Smooth muscle cell (in vitro differentiated cells): ENCODE measurements at regions not wholly inside any gene's neighbourhood (a gene's known extent, or its start where the extent isn't known, plus 50 kb on each side); places are given as distances from the start of the nearest gene placed in this dataset.

Experiments used
- DNase-seq: peaks from one replicate; lab custom pipeline; 2025; ENCODE audit not compliant: unreplicated experiment; lab: John Stamatoyannopoulos, UW
- H2AFZ ChIP-seq: fragments of 200-600 bp; sonication (generic); 2 replicates; pipeline ENCODE4 v1.6.0; 2016; ENCODE audit warnings: antibody characterized with exemption, low read depth, mild to moderate bottlenecking
- H3F3A ChIP-seq: fragments of 200-600 bp; sonication (generic); 2 replicates; pipeline ENCODE4 v1.6.0; 2017; ENCODE audit warnings: antibody characterized with exemption, low read depth
- H3K27ac ChIP-seq: fragments of 200-600 bp; sonication (generic); 2 replicates; pipeline ENCODE4 v1.5.1; 2016; ENCODE audit warnings: low read depth, mild to moderate bottlenecking
- H3K27me3 ChIP-seq: fragments of 200-600 bp; sonication (generic); 2 replicates; pipeline ENCODE4 v1.6.1; 2016; ENCODE audit warnings: low read depth, mild to moderate bottlenecking
- H3K36me3 ChIP-seq: fragments of 200-600 bp; sonication (generic); 2 replicates; pipeline ENCODE4 v1.5.1; 2016; ENCODE audit warnings: low read depth
- H3K4me1 ChIP-seq: fragments of 200-600 bp; sonication (generic); 2 replicates; pipeline ENCODE4 v1.5.1; 2016; ENCODE audit warnings: low read depth
- H3K4me2 ChIP-seq: fragments of 200-600 bp; sonication (generic); 2 replicates; pipeline ENCODE4 v1.6.0; 2016; ENCODE audit warnings: mild to moderate bottlenecking
- H3K4me3 ChIP-seq: fragments of 200-600 bp; sonication (generic); 2 replicates; pipeline ENCODE4 v1.5.1; 2016; ENCODE audit warnings: mild to moderate bottlenecking
- H3K79me2 ChIP-seq: fragments of 200-600 bp; sonication (generic); 2 replicates; pipeline ENCODE4 v1.6.0; 2016; ENCODE audit warnings: low read depth, mild to moderate bottlenecking
- H3K9ac ChIP-seq: fragments of 200-600 bp; sonication (generic); 2 replicates; pipeline ENCODE4 v1.6.0; 2016; ENCODE audit warnings: low read depth
- H3K9me3 ChIP-seq: fragments of 200-600 bp; sonication (generic); replicated peaks from 2 replicates; pipeline ENCODE4 v1.5.1; 2016; ENCODE audit warnings: low read depth
- H4K20me1 ChIP-seq: fragments of 200-600 bp; sonication (generic); 2 replicates; pipeline ENCODE4 v1.6.0; 2016; ENCODE audit warnings: low read depth
- CTCF ChIP-seq: fragments of 200-600 bp; sonication (generic); IDR thresholded peaks from 2 replicates; pipeline ENCODE4 v1.5.1; 2017; ENCODE audit warnings: borderline replicate concordance, mild to moderate bottlenecking, antibody characterized with exemption; ENCODE audit not compliant: insufficient read depth, poor library complexity, severe bottlenecking
- WGBS: methylation state at CpG from one replicate; pipeline ENCODE4 v1.1.7; 2016; ENCODE audit warnings: low lambda C conversion rate; 5-methylcytosine and 5-hydroxymethylcytosine counted together

GRCh38 chr10:8233832-8234259, 179.4 kb downstream of the GATA3 start:
- WGBS: 66% methylated on average over 7 of the region's 7 CpGs
- Histone ChIP-seq H3K27me3 (peaks cover 21% of the 10 kb centered on the region), H3K9me3 (no peaks in the 10 kb centered on the region), H2AFZ (no peak overlapping the region), H3K4me2 (no peak overlapping the region), H4K20me1 (no peaks in the 10 kb centered on the region), H3K9ac (no peak overlapping the region), H3K36me3 (no peaks in the 10 kb centered on the region), H3K79me2 (no peaks in the 10 kb centered on the region), H3F3A (no peaks in the 10 kb centered on the region), H3K27ac (no peak overlapping the region), H3K4me1 (no peaks in the 10 kb centered on the region), H3K4me3 (no peak overlapping the region)
- DNase-seq: no peak
- no peak for TF ChIP-seq CTCF

- no peak overlapping the region for H2AFZ ChIP-seq
- H4K20me1 ChIP-seq: no peaks in the 10 kb centered on the region
- H3K9ac ChIP-seq: no peak overlapping the region
- H3K4me1 ChIP-seq: no peaks in the 10 kb centered on the region
- 92% methylated on average over 25 of the region's 25 CpGs for WGBS
- H3F3A ChIP-seq: no peaks in the 10 kb centered on the region
- H3K4me2 ChIP-seq: no peak overlapping the region
- H3K36me3 ChIP-seq: no peaks in the 10 kb centered on the region
- H3K4me3 ChIP-seq: no peak overlapping the region
- H3K79me2 ChIP-seq: no peaks in the 10 kb centered on the region
- no peak overlapping the region for H3K27ac ChIP-seq
- peaks cover 17% of the 10 kb centered on the region for H3K27me3 ChIP-seq
- DNase-seq: no peak
- TF ChIP-seq CTCF: no peak
- no peaks in the 10 kb centered on the region for H3K9me3 ChIP-seq
These were observed 181.0 kb downstream of the GATA3 start for GRCh38 chr10:8235253-8236027.

GRCh38 chr10:8238986-8239385, 184.5 kb downstream of the GATA3 start:
- no peak overlapping the region for H3K9ac ChIP-seq
- DNase-seq: no peak
- H3F3A ChIP-seq: no peaks in the 10 kb centered on the region
- H3K4me3 ChIP-seq: no peak overlapping the region
- TF ChIP-seq CTCF: no peak
- 98% methylated on average over 7 of the region's 7 CpGs for WGBS
- no peaks in the 10 kb centered on the region for H3K4me1 ChIP-seq
- no peaks in the 10 kb centered on the region for H4K20me1 ChIP-seq
- no peak overlapping the region for H2AFZ ChIP-seq
- no peaks in the 10 kb centered on the region for H3K79me2 ChIP-seq
- H3K27ac ChIP-seq: no peak overlapping the region
- no peak overlapping the region for H3K4me2 ChIP-seq
- no peaks in the 10 kb centered on the region for H3K9me3 ChIP-seq
- peaks cover 11% of the 10 kb centered on the region for H3K27me3 ChIP-seq
- H3K36me3 ChIP-seq: no peaks in the 10 kb centered on the region

- Histone ChIP-seq H3K79me2 (no peaks in the 10 kb centered on the region), H3K27ac (no peak overlapping the region), H3K4me3 (no peak overlapping the region), H3K36me3 (no peaks in the 10 kb centered on the region), H3K27me3 (no peaks in the 10 kb centered on the region), H3K9ac (no peak overlapping the region), H3F3A (no peaks in the 10 kb centered on the region), H3K4me2 (no peak overlapping the region), H3K9me3 (no peaks in the 10 kb centered on the region), H3K4me1 (no peaks in the 10 kb centered on the region), H4K20me1 (no peaks in the 10 kb centered on the region), H2AFZ (no peak overlapping the region)
- 41% methylated on average over 2 of the region's 2 CpGs for WGBS
- DNase-seq: no peak
- TF ChIP-seq CTCF: no peak
These were observed 186.4 kb downstream of the GATA3 start for GRCh38 chr10:8240861-8241260.
